ENCODE measurements at regions not wholly inside any gene's neighbourhood (a gene's known extent, or its start where the extent isn't known, plus 50 kb on each side); places are given as distances from the start of the nearest gene placed in this dataset.

GRCh38 chr6:93580446-93580845 lies 161.1 kb upstream of the EPHA7 start:
- TF ChIP-seq CTCF (IDR thresholded peaks at IDR 0.05), result no peak
- no peak for TF ChIP-seq POLR2A (IDR thresholded peaks at IDR 0.05)

Measured in right lobe of liver (tissue), 4 donors.